ENCODE measurements at regions not wholly inside any gene's neighbourhood (a gene's known extent, or its start where the extent isn't known, plus 50 kb on each side); places are given as distances from the start of the nearest gene placed in this dataset.

- Histone ChIP-seq H3K27me3 (ENCODE audit: insufficient read depth) (no peaks in the 10 kb centered on the region), H3K4me2 (no peak overlapping the region)
- CTCF ChIA-PET, result no interaction called here
Observed at GRCh38 chr5:29794141-29794787, 1399.2 kb upstream of the CDH6 start.

GRCh38 chr5:29790281-29790680 is 1403.2 kb upstream of the CDH6 start:
- H3K79me2 ChIP-seq (ENCODE audit: insufficient read depth), result no peaks in the 10 kb centered on the region
- no peak overlapping the region for H2AFZ ChIP-seq (ENCODE audit: low read depth)
- H3K4me2 ChIP-seq, result no peak overlapping the region
- no peaks in the 10 kb centered on the region for H4K20me1 ChIP-seq (ENCODE audit: insufficient read depth)
- ChIA-PET POLR2A (no interaction called here), CTCF (no interaction called here)
- no peaks in the 10 kb centered on the region for H3K27me3 ChIP-seq (ENCODE audit: insufficient read depth)
- no peaks in the 10 kb centered on the region for H3K36me3 ChIP-seq (replicated peaks in 1 of 2; ENCODE audit: control insufficient read depth in 1 of 2, insufficient read depth in 2 of 2, low read length in 1 of 2)
- no peaks in the 10 kb centered on the region for H3K9me3 ChIP-seq
- no peaks in the 10 kb centered on the region for H3F3A ChIP-seq (replicated peaks; ENCODE audit: insufficient read depth)
- no peak overlapping the region for H3K27ac ChIP-seq (ENCODE audit: low read depth in 2 of 2, low read length in 1 of 2)
- H3K4me3 ChIP-seq (ENCODE audit: low read depth in 2 of 2, low read length in 1 of 2), result no peak overlapping the region
- no peak for TF ChIP-seq TEAD4 (IDR thresholded peaks at IDR 0.05; ENCODE audit: borderline replicate concordance, insufficient read depth)
- TF ChIP-seq MEF2A (IDR thresholded peaks at IDR 0.05; ENCODE audit: borderline replicate concordance, low read depth), result no peak
- TF ChIP-seq RCOR1 (IDR thresholded peaks at IDR 0.05; ENCODE audit: low read length), result no peak
- no peak for TF ChIP-seq CHD2 (IDR thresholded peaks at IDR 0.05; ENCODE audit: low read length, partially characterized antibody)
- H3K4me1 ChIP-seq (ENCODE audit: control insufficient read depth in 1 of 2, insufficient read depth in 2 of 2, low read depth in 1 of 2, low read length in 1 of 2), result no peaks in the 10 kb centered on the region
- no peak for DNase-seq
- no peak overlapping the region for H3K9ac ChIP-seq
- H3K9me2 ChIP-seq, result no peaks in the 10 kb centered on the region

More at GRCh38 chr5:29794141-29794787, 1399.2 kb upstream of the CDH6 start:
- 15% methylated on average over 5 of the region's 5 CpGs for WGBS (ENCODE audit: low lambda C conversion rate)
- H3K4me1 ChIP-seq (ENCODE audit: control insufficient read depth in 1 of 2, insufficient read depth in 2 of 2, low read depth in 1 of 2, low read length in 1 of 2), result no peaks in the 10 kb centered on the region
- no peaks in the 10 kb centered on the region for H3K36me3 ChIP-seq (replicated peaks in 1 of 2; ENCODE audit: control insufficient read depth in 1 of 2, insufficient read depth in 2 of 2, low read length in 1 of 2)
- no peak for DNase-seq
- no peak overlapping the region for H3K9ac ChIP-seq
- no peak overlapping the region for H3K4me3 ChIP-seq (ENCODE audit: low read depth in 2 of 2, low read length in 1 of 2)
- H3F3A ChIP-seq (replicated peaks; ENCODE audit: insufficient read depth), result no peaks in the 10 kb centered on the region
- H4K20me1 ChIP-seq (ENCODE audit: insufficient read depth), result no peaks in the 10 kb centered on the region
- no peak overlapping the region for H3K27ac ChIP-seq (ENCODE audit: low read depth in 2 of 2, low read length in 1 of 2)
- no peak overlapping the region for H2AFZ ChIP-seq (ENCODE audit: low read depth)
- POLR2A ChIA-PET, result no interaction called here
- no peaks in the 10 kb centered on the region for H3K9me3 ChIP-seq
- no peaks in the 10 kb centered on the region for H3K9me2 ChIP-seq
- no peak for TF ChIP-seq SIN3A (IDR thresholded peaks at IDR 0.05; ENCODE audit: borderline replicate concordance, low read depth, low read length)
- TF ChIP-seq GATA2 (CRISPR knock-in tag; IDR thresholded peaks at IDR 0.05), result no peak
- TF ChIP-seq POLR2AphosphoS5 (IDR thresholded peaks at IDR 0.05; ENCODE audit: low read depth, low read length), result no peak
- no peak for TF ChIP-seq YY1 (IDR thresholded peaks at IDR 0.05; ENCODE audit: low read depth)
- no peak for TF ChIP-seq ELF1 (IDR thresholded peaks at IDR 0.05)
- no peak for TF ChIP-seq FOXM1 (IDR thresholded peaks at IDR 0.05; ENCODE audit: low read depth)
- TF ChIP-seq CTCF (IDR thresholded peaks at IDR 0.05), result no peak
- H3K79me2 ChIP-seq (ENCODE audit: insufficient read depth), result no peaks in the 10 kb centered on the region

- DNase-seq, result no peak
- Histone ChIP-seq H4K20me1 (ENCODE audit: insufficient read depth) (no peaks in the 10 kb centered on the region), H3K4me1 (ENCODE audit: control insufficient read depth in 1 of 2, insufficient read depth in 2 of 2, low read depth in 1 of 2, low read length in 1 of 2) (no peaks in the 10 kb centered on the region), H3K9me2 (no peaks in the 10 kb centered on the region), H3K9ac (no peak overlapping the region), H2AFZ (ENCODE audit: low read depth) (no peak overlapping the region), H3K27me3 (ENCODE audit: insufficient read depth) (no peaks in the 10 kb centered on the region), H3K4me3 (ENCODE audit: low read depth in 2 of 2, low read length in 1 of 2) (no peak overlapping the region), H3K4me2 (no peak overlapping the region), H3F3A (replicated peaks; ENCODE audit: insufficient read depth) (no peaks in the 10 kb centered on the region), H3K36me3 (replicated peaks in 1 of 2; ENCODE audit: control insufficient read depth in 1 of 2, insufficient read depth in 2 of 2, low read length in 1 of 2) (no peaks in the 10 kb centered on the region), H3K9me3 (no peaks in the 10 kb centered on the region), H3K27ac (ENCODE audit: low read depth in 2 of 2, low read length in 1 of 2) (no peak overlapping the region), H3K79me2 (ENCODE audit: insufficient read depth) (no peaks in the 10 kb centered on the region)
- ChIA-PET POLR2A (no interaction called here), CTCF (no interaction called here)
- WGBS (ENCODE audit: low lambda C conversion rate), result under 1% methylated on average over 4 of the region's 4 CpGs
- TF ChIP-seq RCOR1 (IDR thresholded peaks at IDR 0.05; ENCODE audit: low read length) (no peak), RAD21 (IDR thresholded peaks at IDR 0.05; ENCODE audit: low read length) (no peak), SIN3A (IDR thresholded peaks at IDR 0.05; ENCODE audit: borderline replicate concordance, low read depth, low read length) (no peak), EP300 (IDR thresholded peaks at IDR 0.05; ENCODE audit: borderline replicate concordance in 1 of 2, low read depth in 1 of 2, low read length in 1 of 2) (no peak), FOXJ3 (CRISPR knock-in tag; IDR thresholded peaks at IDR 0.05) (no peak), NFIC (IDR thresholded peaks at IDR 0.05; ENCODE audit: borderline replicate concordance) (no peak), MXI1 (IDR thresholded peaks at IDR 0.05; ENCODE audit: low read depth, low read length) (no peak), CHD2 (IDR thresholded peaks at IDR 0.05; ENCODE audit: low read length, partially characterized antibody) (no peak), ZBTB33 (IDR thresholded peaks at IDR 0.05; ENCODE audit: borderline replicate concordance, low read depth) (no peak), SMC3 (IDR thresholded peaks at IDR 0.05; ENCODE audit: low read depth, low read length) (no peak), MAX (IDR thresholded peaks at IDR 0.05; ENCODE audit: low read depth) (no peak), TAF1 (IDR thresholded peaks at IDR 0.05; ENCODE audit: borderline replicate concordance, low read depth, low read length) (no peak), RXRA (IDR thresholded peaks at IDR 0.05; ENCODE audit: borderline replicate concordance, low read depth) (no peak)
Observed at GRCh38 chr5:29780401-29780800, 1413.1 kb upstream of the CDH6 start.

Measured in SK-N-SH (cell line).